Left kidney (tissue), 1 donor: ENCODE measurements at regions not wholly inside any gene's neighbourhood (a gene's known extent, or its start where the extent isn't known, plus 50 kb on each side); places are given as distances from the start of the nearest gene placed in this dataset.
A peak's percentile ranks its signal among the peaks of the same experiment; 100 is the strongest.
"Not testable (repeated sequence)": the region's sequence is repeated elsewhere in the genome, so short reads cannot be mapped to it uniquely, and the experiment has no call there.

Experiments
- DNase-seq: peaks from one replicate; pipeline ENCODE4 v3.0.0-alpha.2; 2013

DNA sequence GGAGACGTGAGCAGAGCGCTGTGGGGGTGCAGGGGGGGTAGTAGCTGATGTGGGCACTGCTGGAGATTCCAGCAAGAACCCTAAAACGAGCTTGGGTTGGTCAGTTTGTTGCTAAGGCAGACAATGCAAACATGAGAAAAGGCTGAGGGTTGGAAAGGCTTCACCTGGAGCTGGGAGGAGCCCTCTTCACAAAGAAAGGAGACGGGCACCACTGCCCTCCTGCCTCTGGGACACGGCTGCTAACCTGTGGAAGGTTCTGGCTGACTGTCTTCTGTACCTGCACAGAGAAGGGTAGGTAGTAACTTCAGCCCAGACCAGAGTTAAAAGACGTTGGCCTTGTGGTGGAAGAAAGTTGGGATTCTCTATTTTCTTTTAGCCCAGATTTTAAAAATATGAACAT lies 108.7 kb downstream of the SUCLA2 start:
- no peak for DNase-seq

GRCh38 chr13:47890146-47890814 lies 110.8 kb downstream of the SUCLA2 start:
- DNase-seq = no peak

- no peak for DNase-seq
Observed at GRCh38 chr13:47886314-47886713, 114.8 kb downstream of the SUCLA2 start.

- DNase-seq = no peak
Observed at GRCh38 chr13:47875201-47875600, 125.9 kb downstream of the SUCLA2 start.

DNA sequence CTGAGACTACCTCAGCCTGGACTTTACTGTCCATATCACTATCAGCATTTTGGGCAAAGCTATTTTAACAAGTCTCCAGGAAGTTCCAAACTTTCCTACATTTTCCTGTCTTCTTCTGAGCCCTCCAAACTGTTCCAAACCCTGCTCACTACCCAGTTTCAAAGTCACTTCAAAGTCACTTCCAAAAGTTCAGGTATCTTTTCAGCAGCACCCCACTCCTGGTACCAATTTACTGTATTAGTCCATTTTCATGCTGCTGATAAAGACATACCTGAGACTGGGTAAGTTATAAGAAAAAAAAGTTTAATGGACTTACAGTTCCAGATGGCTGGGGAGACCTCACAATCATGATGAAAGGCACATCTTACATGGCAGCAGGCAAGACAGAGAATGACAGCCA lies 127.1 kb downstream of the SUCLA2 start:
- DNase-seq = not testable (repeated sequence)

DNA sequence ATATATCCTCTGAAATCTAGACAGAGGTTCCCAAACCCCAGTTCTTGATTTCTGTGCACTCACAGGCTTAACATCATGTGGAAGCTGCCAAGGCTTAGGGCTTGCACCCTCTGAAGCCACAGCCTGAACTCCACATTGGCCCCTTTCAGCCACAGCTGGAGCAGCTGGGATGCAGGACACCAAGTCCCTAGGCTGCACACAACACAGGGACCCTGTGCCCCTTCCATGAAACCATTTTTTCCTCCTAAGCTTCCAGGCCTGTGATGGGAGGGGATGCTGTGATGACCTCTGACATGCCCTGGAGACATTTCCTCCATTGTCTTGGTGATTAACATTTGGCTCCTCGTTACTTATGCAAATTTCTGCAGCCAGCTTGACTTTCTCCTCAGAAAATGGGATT lies 127.8 kb downstream of the SUCLA2 start:
- DNase-seq = not testable (repeated sequence)

- no peak for DNase-seq
Observed at GRCh38 chr13:47869776-47870175, 131.3 kb downstream of the SUCLA2 start.

GRCh38 chr13:47865883-47866282 lies 135.2 kb downstream of the SUCLA2 start:
- DNase-seq = no peak

- no peak for DNase-seq
Observed at GRCh38 chr13:47862841-47863240, 138.2 kb downstream of the SUCLA2 start.

DNA sequence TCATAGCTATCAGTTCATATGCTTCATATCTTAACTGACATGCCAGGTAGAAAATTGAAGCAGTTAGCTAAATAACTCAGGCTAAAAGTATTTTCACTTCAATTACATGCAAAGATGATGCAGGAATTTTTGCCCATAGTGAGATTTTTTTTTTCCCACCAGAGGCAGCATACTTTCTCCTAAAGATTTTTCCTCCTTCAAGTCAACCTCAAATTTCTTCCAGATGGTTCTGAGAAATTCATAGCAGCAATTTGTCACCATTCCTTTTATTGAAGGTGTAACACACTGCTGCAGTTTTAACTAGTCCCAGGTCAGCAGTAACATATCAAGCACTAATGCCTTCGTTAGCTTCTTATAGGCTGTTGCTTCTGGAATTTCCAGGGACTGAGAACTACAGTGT lies 141.9 kb downstream of the SUCLA2 start:
- no peak for DNase-seq

- no peak for DNase-seq
Observed at GRCh38 chr13:47858042-47859025, 142.7 kb downstream of the SUCLA2 start.

DNA sequence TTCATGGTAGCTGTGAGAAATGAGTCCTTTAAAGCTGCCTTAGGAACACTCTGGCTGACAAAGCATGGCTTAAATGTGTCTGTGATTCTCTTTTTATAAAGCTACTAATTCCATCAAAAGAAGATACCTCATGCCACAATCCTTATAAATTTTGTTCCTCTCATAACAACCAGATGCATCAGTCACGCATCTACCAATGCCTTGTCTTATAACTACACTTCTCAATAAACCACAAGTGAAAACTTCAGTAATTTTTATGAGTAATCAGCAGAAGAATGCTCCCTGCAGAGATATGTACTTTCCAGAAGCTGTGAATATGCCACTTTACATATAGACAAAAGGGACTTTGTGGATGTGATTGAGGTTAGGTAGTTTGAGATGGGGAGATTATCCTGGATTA lies 147.8 kb downstream of the SUCLA2 start:
- DNase-seq = no peak

- no peak for DNase-seq
Observed at GRCh38 chr13:47846886-47847285, 154.2 kb downstream of the SUCLA2 start.

DNA sequence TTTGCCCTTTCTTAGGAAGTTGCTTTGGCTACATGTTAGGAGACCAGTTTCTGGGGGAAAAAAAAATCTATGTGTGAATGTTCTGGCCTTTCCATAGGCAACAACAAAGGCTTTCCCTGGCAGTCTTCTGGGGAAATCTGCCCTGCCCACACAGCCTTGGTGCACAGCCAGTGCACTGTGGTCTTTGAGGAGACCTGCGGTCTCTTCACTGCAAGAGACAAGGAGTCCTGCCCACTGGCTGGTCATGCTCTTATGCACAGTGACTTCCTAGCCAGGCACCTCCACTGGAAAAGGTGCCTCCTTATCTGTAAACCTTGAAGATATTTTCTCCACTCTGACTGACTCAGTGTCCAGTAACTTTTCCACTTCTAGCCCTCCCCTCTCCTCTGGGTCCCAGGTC lies 155.1 kb downstream of the SUCLA2 start:
- DNase-seq = no peak

DNA sequence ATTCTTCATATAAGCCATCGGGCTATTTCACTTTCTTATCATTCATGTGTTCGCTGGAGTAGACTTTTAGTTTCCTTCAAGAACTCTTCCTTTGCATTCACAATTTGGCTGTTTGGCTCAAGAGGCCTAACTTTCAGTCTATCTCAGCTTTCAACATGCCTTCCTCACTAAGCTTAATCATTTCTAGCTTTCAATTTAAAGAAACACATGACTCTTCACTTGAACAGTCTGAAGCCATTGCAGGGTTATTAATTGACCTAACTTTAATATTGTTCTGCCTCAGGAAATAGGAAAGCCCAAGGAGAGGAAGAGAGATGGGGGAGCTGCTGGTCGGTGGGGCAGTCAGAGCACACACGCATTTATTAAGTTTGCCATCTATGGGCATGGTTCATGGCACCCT lies 158.1 kb downstream of the SUCLA2 start:
- DNase-seq = peak; percentile 39

DNA sequence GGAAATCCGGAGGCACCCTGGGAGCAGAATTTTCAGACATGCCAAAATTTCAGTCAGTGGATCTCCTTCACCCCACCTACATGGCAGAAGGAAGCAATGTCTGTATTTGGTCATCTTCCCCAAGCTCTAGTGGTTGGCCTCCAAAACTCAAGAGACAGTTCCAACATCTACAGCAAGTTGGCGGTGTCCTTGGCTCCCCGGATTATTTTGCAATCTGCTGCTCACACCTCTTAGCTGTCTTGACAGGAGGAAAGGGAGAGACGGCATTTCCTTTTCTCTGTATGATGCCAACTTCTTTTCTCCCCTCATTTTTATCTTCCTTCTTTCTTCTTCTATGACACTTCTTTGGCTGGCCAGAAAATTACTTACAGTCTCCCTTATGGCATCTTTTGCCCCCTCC lies 159.9 kb downstream of the SUCLA2 start:
- DNase-seq = no peak

DNA sequence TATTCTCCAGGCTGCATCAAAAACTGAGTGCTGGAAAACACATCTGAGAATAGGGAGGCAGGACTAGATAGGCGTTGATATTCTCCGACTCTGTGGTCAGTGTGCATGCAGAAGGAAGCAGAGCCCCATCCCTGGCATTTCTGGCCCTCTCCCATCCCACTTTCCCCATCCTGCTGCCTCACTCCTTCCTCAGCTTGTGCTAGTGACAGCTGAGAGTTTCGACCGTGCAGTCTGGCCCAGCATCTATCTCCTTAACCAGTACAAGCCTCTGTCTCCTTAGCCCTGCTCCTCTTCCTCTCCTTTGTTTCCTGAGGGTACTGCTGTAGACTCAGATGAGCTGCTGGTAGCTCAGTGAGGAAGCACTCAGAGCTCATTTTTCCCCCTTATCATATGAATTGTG lies 163.2 kb downstream of the SUCLA2 start:
- no peak for DNase-seq

DNA sequence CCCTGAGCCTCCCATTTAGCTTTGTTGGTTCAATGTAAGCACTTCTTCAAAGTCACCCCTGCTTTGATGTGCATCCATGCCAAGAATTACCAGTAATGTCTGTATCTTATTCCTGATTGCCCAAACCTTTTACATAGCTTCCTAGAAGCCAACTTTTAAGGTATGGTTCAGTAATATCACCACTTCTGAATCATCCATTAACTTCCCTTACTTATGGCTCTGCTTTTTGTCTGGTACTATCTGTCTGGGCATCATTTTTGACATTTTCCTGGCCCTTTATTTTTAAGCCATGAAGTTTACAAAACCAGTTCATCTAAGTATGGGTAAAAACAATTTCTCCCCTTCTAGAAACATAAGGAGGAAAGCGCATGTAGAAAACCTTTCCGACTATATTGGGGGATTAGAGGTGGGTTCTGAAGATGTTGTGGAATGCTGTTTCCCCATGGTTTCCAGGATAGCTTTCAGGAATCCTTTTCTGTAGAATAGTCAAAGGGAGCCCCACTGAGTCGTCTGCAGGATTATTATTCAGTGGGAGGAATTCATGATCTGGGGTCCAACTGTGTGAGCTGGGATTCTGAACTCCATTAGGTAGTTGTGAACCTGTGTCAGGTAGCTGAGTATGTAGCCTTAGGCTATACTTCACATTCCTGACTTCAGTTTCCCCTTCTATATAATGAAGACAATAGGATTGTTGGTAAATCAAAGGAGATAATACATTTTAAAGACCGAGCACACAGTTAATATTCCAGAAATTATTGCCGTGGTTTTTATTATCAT lies 163.8 kb downstream of the SUCLA2 start:
- DNase-seq = no peak

- DNase-seq = no peak
Observed at GRCh38 chr13:47835470-47836228, 165.4 kb downstream of the SUCLA2 start.

GRCh38 chr13:47832458-47832972 lies 168.6 kb downstream of the SUCLA2 start:
- no peak for DNase-seq

GRCh38 chr13:47831265-47831664 lies 169.8 kb downstream of the SUCLA2 start:
- no peak for DNase-seq

DNA sequence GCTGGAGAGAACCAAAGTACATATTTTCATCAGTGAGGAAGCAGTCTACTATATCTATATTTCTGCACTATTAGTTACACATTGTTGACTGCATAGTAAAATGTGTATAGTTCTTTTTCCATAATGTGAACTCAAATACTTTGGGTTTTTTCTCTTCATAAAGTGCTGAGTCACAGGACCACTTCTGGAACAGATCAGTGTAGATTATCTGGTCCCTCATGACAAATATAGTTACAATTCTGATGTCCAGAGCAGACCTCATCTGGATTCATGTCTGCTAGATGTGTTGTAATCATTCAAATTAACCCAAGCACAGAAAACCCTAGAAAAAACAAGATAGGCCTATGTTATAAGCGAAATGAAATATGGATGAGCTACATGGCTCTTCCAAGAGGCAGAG lies 171.4 kb downstream of the SUCLA2 start:
- DNase-seq = no peak
